Upper lobe of left lung (tissue), 4 donors: ENCODE measurements at regions not wholly inside any gene's neighbourhood (a gene's known extent, or its start where the extent isn't known, plus 50 kb on each side); places are given as distances from the start of the nearest gene placed in this dataset.

ENCODE experiments used
- CTCF ChIP-seq, 6 experiments: fragments of 450-650 bp in 4 of 6; fragments of 200-600 bp in 2 of 6; sonication (generic) in 2 of 6; IDR thresholded peaks; one replicate each; pipeline ENCODE4 v1.5.1; 2016 to 2019; ENCODE audit warnings: antibody characterized with exemption in 6 of 6
- EP300 ChIP-seq, 4 donors: sonication (generic); formaldehyde crosslinking; IDR thresholded peaks; one replicate each; pipeline ENCODE4 v1.5.1; 2017; ENCODE audit warnings: antibody characterized with exemption in 4 of 4, control low read depth in 2 of 4
- POLR2AphosphoS5 ChIP-seq, 2 donors: sonication (generic); formaldehyde crosslinking; IDR thresholded peaks; one replicate each; pipeline ENCODE4 v1.5.1; 2017; ENCODE audit warnings: antibody characterized with exemption in 2 of 2

- TF ChIP-seq EP300 (IDR thresholded peaks at IDR 0.05) (no peak), CTCF (IDR thresholded peaks at IDR 0.05) (no peak), POLR2AphosphoS5 (IDR thresholded peaks at IDR 0.05) (no peak)
Measured at GRCh38 chr6:79838851-79839250, 108.5 kb downstream of the ELOVL4 start.
